A673 (cell line): ENCODE measurements at regions not wholly inside any gene's neighbourhood (a gene's known extent, or its start where the extent isn't known, plus 50 kb on each side); places are given as distances from the start of the nearest gene placed in this dataset.

Source experiments
- CTCF ChIP-seq: fragments of 300-800, 200-600 bp; sonication (generic); conservative IDR thresholded peaks from 2 replicates; pipeline ENCODE4 v1.5.1; 2017; ENCODE audit warnings: low read depth, mild to moderate bottlenecking, antibody characterized with exemption, low read length, moderate library complexity, mixed read lengths
- EZH2 ChIP-seq: fragments of 200-600 bp; sonication (generic); IDR thresholded peaks from 2 replicates; pipeline ENCODE4 v1.6.1; 2017; ENCODE audit warnings: borderline replicate concordance, low read depth, mild to moderate bottlenecking, mixed read lengths, antibody characterized with exemption, low read length; ENCODE audit not compliant: poor library complexity, severe bottlenecking

- TF ChIP-seq CTCF = no peak
- no peak for TF ChIP-seq EZH2
These were observed 404.3 kb downstream of the BCL11B start for GRCh38 chr14:98867726-98868125.
